ENCODE measurements at regions not wholly inside any gene's neighbourhood (a gene's known extent, or its start where the extent isn't known, plus 50 kb on each side); places are given as distances from the start of the nearest gene placed in this dataset.

GRCh38 chr21:35601211-35601610, 459.1 kb downstream of the SETD4 start:
- no peaks in the 10 kb centered on the region for H3K4me1 ChIP-seq (ENCODE audit: control insufficient read depth, insufficient read depth, low read length)
- CTCF ChIA-PET, result no interaction called here

More at GRCh38 chr21:35601211-35601610, 459.1 kb downstream of the SETD4 start:
- no peak overlapping the region for H3K4me3 ChIP-seq (ENCODE audit: low read depth, low read length)
- TF ChIP-seq ZNF555 (tag by site-specific recombination; conservative IDR thresholded peaks at IDR 0.05), result no peak
- no peak for TF ChIP-seq ZFP37 (tag by site-specific recombination; IDR thresholded peaks at IDR 0.05)
- TF ChIP-seq, protein P1, sequence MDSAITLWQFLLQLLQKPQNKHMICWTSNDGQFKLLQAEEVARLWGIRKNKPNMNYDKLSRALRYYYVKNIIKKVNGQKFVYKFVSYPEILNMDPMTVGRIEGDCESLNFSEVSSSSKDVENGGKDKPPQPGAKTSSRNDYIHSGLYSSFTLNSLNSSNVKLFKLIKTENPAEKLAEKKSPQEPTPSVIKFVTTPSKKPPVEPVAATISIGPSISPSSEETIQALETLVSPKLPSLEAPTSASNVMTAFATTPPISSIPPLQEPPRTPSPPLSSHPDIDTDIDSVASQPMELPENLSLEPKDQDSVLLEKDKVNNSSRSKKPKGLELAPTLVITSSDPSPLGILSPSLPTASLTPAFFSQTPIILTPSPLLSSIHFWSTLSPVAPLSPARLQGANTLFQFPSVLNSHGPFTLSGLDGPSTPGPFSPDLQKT (IDR thresholded peaks at IDR 0.05; ENCODE audit: borderline replicate concordance, low read depth, low read length), result no peak
- TF ChIP-seq, protein P2, sequence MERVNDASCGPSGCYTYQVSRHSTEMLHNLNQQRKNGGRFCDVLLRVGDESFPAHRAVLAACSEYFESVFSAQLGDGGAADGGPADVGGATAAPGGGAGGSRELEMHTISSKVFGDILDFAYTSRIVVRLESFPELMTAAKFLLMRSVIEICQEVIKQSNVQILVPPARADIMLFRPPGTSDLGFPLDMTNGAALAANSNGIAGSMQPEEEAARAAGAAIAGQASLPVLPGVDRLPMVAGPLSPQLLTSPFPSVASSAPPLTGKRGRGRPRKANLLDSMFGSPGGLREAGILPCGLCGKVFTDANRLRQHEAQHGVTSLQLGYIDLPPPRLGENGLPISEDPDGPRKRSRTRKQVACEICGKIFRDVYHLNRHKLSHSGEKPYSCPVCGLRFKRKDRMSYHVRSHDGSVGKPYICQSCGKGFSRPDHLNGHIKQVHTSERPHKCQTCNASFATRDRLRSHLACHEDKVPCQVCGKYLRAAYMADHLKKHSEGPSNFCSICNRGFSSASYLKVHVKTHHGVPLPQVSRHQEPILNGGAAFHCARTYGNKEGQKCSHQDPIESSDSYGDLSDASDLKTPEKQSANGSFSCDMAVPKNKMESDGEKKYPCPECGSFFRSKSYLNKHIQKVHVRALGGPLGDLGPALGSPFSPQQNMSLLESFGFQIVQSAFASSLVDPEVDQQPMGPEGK (tag by site-specific recombination; IDR thresholded peaks at IDR 0.05), result no peak
- TF ChIP-seq ZNF138 (tag by site-specific recombination; IDR thresholded peaks at IDR 0.05; ENCODE audit: borderline replicate concordance), result no peak
- no peak for TF ChIP-seq PBX3 (CRISPR knock-in tag; IDR thresholded peaks at IDR 0.05)
- no peak for TF ChIP-seq ZSCAN23 (tag by site-specific recombination; IDR thresholded peaks at IDR 0.05)
- TF ChIP-seq ZNF423 (tag by site-specific recombination; IDR thresholded peaks at IDR 0.05), result no peak
- TF ChIP-seq ZSCAN30 (tag by site-specific recombination; IDR thresholded peaks at IDR 0.05), result no peak
- no peak for TF ChIP-seq SETDB1 (IDR thresholded peaks at IDR 0.05; ENCODE audit: insufficient read length, low read length)
- TF ChIP-seq, protein P3, sequence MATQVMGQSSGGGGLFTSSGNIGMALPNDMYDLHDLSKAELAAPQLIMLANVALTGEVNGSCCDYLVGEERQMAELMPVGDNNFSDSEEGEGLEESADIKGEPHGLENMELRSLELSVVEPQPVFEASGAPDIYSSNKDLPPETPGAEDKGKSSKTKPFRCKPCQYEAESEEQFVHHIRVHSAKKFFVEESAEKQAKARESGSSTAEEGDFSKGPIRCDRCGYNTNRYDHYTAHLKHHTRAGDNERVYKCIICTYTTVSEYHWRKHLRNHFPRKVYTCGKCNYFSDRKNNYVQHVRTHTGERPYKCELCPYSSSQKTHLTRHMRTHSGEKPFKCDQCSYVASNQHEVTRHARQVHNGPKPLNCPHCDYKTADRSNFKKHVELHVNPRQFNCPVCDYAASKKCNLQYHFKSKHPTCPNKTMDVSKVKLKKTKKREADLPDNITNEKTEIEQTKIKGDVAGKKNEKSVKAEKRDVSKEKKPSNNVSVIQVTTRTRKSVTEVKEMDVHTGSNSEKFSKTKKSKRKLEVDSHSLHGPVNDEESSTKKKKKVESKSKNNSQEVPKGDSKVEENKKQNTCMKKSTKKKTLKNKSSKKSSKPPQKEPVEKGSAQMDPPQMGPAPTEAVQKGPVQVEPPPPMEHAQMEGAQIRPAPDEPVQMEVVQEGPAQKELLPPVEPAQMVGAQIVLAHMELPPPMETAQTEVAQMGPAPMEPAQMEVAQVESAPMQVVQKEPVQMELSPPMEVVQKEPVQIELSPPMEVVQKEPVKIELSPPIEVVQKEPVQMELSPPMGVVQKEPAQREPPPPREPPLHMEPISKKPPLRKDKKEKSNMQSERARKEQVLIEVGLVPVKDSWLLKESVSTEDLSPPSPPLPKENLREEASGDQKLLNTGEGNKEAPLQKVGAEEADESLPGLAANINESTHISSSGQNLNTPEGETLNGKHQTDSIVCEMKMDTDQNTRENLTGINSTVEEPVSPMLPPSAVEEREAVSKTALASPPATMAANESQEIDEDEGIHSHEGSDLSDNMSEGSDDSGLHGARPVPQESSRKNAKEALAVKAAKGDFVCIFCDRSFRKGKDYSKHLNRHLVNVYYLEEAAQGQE (tag by site-specific recombination; IDR thresholded peaks at IDR 0.05), result no peak
- no peak for TF ChIP-seq ZNF521 (tag by site-specific recombination; IDR thresholded peaks at IDR 0.05)
- TF ChIP-seq YY2 (tag by site-specific recombination; IDR thresholded peaks at IDR 0.05), result no peak
- TF ChIP-seq ZNF473 (tag by site-specific recombination; IDR thresholded peaks at IDR 0.05), result no peak
- TF ChIP-seq ZFP3 (tag by site-specific recombination; IDR thresholded peaks at IDR 0.05; ENCODE audit: low read depth), result no peak
- TF ChIP-seq ZSCAN5A (tag by site-specific recombination; IDR thresholded peaks at IDR 0.05), result no peak
- TF ChIP-seq PRDM4 (tag by site-specific recombination; IDR thresholded peaks at IDR 0.05), result no peak
- POLR2A ChIA-PET, result no interaction called here
- H3K9me3 ChIP-seq (ENCODE audit: control insufficient read depth, insufficient read depth, low read depth, low read length), result no peaks in the 10 kb centered on the region
- H3K36me3 ChIP-seq (ENCODE audit: control insufficient read depth in 2 of 2, insufficient read depth in 1 of 2, low read length in 2 of 2), result no peaks in the 10 kb centered on the region
- H3K27ac ChIP-seq (ENCODE audit: extremely low read depth, low read depth, low read length), result no peak overlapping the region

All from HEK293 (cell line).